ENCODE measurements at regions not wholly inside any gene's neighbourhood (a gene's known extent, or its start where the extent isn't known, plus 50 kb on each side); places are given as distances from the start of the nearest gene placed in this dataset.
A peak's percentile ranks its signal among the peaks of the same experiment; 100 is the strongest.

DNA sequence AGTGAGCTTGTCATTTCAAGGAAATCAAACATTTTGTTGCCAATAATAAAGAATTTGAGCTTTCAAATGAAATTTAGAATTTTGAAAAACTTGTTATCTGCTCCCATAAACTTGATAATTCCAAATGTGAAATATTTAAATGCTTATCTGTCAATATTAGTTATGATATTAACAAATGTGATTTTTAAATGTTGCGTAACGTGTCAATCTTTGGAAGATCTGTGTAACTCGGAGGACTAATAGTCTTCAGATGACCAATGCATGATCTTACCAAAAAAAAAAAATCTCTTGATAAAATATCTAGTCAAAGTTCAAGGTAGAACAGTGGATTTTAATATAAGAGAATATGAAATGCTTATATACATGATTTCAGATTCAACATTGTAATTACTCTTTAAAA, 274.5 kb upstream of the HSF2 start:
- TF ChIP-seq, protein P1, sequence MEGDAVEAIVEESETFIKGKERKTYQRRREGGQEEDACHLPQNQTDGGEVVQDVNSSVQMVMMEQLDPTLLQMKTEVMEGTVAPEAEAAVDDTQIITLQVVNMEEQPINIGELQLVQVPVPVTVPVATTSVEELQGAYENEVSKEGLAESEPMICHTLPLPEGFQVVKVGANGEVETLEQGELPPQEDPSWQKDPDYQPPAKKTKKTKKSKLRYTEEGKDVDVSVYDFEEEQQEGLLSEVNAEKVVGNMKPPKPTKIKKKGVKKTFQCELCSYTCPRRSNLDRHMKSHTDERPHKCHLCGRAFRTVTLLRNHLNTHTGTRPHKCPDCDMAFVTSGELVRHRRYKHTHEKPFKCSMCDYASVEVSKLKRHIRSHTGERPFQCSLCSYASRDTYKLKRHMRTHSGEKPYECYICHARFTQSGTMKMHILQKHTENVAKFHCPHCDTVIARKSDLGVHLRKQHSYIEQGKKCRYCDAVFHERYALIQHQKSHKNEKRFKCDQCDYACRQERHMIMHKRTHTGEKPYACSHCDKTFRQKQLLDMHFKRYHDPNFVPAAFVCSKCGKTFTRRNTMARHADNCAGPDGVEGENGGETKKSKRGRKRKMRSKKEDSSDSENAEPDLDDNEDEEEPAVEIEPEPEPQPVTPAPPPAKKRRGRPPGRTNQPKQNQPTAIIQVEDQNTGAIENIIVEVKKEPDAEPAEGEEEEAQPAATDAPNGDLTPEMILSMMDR (IDR thresholded peaks at IDR 0.05) = no peak
- H3K4me1 ChIP-seq = no peaks in the 10 kb centered on the region
- DNase-seq (ENCODE audit: low spot score) = no peak
- H3K4me3 ChIP-seq = no peak overlapping the region
- no peaks in the 10 kb centered on the region for H3K27me3 ChIP-seq
- H3K27ac ChIP-seq = peak overlapping the region in 1 of 2 donors; percentile 85
- H3K9me3 ChIP-seq = no peaks in the 10 kb centered on the region
- no peaks in the 10 kb centered on the region for H3K36me3 ChIP-seq

DNA sequence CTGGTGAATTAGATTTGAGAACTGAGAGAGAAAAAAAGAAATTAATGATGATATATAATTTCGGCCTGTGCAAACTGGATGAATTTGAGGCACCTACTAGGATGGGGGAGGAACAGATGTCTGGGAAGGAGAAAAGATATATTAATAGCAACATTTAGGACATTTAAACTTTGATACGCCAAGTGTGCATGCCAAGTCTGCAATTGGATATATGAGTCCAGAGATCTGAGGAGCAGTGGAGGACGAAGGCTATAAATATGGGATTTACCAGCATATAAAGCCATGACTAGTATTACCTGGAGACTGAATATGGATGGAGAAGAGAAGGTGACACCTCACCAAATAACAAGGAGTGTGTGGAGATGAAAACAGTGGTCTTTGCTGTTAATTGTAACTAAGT, 272.6 kb upstream of the HSF2 start:
- no peak for DNase-seq (ENCODE audit: low spot score)
- Histone ChIP-seq H3K27ac (peak overlapping the region; percentile 72 to 85), H3K4me1 (no peaks in the 10 kb centered on the region), H3K9me3 (no peaks in the 10 kb centered on the region), H3K27me3 (no peaks in the 10 kb centered on the region), H3K36me3 (no peaks in the 10 kb centered on the region), H3K4me3 (peak overlapping the region; percentile 11 to 27)
- TF ChIP-seq, protein P1 (IDR thresholded peaks at IDR 0.05) = no peak

DNA sequence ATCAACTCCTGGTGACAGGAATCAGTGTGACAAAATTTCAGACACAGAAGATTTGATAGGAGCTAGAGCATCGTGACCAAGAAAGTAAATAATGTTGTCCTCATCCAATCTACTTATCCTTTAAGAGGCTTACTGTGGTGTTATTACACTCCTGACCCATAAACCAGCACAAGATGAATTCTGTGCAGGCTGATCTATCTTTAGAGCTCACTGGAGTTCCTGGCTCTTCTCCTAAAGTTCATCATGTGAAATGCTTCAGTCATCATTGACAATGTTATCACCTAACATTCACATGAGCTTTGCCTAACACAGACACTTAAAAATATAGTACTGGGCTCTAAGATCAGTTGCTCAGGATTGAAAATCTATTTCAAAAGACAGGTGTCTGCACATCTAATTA, 271.0 kb upstream of the HSF2 start:
- Histone ChIP-seq H3K27me3 (no peaks in the 10 kb centered on the region), H3K27ac (peak overlapping the region; percentile 72 to 85), H3K4me1 (no peaks in the 10 kb centered on the region), H3K36me3 (no peaks in the 10 kb centered on the region), H3K9me3 (no peaks in the 10 kb centered on the region), H3K4me3 (no peak overlapping the region)
- DNase-seq (ENCODE audit: low spot score) = no peak
- TF ChIP-seq, protein P1 (IDR thresholded peaks at IDR 0.05) = no peak

DNA sequence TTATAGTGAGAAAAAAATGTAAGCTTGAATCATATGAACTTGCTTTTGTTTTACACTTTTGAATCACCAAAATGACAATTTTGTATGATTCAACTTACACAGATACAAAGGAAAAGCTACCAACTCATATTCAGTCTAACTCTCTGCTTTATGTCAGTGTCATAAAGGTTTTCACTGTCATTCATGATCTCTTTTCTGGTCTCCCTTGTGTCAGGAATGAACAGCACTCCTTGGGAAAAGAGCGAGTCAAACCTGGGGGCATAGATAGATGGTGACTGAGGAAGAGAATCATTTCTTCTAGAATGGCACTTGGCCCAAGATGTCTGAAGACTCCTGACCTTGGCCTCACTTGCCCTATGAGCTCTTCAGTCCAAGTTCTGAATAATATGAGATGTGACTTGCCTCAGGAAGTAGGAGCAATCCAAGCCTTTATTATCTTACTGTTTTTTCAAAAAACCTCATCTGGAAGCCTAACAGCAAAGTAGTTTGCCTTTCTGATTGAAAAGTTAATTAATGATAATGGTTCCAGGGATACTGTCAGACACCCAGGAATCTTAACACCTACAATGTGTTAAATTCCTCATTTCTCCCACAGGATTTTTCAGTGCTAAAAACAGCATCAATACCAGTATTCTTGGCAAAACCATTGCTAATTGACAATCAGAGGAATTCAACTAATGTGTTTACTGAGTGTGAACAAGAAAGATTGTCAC, 270.0 kb upstream of the HSF2 start:
- no peaks in the 10 kb centered on the region for H3K27me3 ChIP-seq
- H3K36me3 ChIP-seq = no peaks in the 10 kb centered on the region
- H3K4me1 ChIP-seq = no peaks in the 10 kb centered on the region
- H3K4me3 ChIP-seq = no peak overlapping the region
- no peak for DNase-seq (ENCODE audit: low spot score)
- TF ChIP-seq, protein P1 (IDR thresholded peaks at IDR 0.05) = no peak
- peak overlapping the region; percentile 72 to 85 for H3K27ac ChIP-seq
- no peaks in the 10 kb centered on the region for H3K9me3 ChIP-seq

DNA sequence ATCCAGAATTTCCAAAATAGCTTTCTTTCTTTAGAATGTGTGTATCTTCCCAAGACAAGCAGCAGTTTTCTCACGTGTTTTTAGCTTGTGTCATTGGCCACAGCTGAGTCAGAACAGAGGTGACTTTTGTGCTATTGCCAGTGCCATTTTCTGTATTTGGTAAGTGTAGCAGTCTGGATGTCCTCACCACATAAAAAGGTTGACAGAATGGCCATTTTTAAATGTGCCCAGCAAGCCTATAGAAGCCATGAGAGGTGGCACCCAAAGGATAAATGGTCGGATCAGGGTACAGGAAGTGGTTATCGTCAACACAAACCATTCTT, 269.5 kb upstream of the HSF2 start:
- Histone ChIP-seq H3K27me3 (no peaks in the 10 kb centered on the region), H3K9me3 (no peaks in the 10 kb centered on the region), H3K36me3 (no peaks in the 10 kb centered on the region), H3K4me3 (no peak overlapping the region), H3K4me1 (no peaks in the 10 kb centered on the region), H3K27ac (peak overlapping the region; percentile 72 to 85)
- no peak for DNase-seq (ENCODE audit: low spot score)
- TF ChIP-seq, protein P1 (IDR thresholded peaks at IDR 0.05) = no peak

DNA sequence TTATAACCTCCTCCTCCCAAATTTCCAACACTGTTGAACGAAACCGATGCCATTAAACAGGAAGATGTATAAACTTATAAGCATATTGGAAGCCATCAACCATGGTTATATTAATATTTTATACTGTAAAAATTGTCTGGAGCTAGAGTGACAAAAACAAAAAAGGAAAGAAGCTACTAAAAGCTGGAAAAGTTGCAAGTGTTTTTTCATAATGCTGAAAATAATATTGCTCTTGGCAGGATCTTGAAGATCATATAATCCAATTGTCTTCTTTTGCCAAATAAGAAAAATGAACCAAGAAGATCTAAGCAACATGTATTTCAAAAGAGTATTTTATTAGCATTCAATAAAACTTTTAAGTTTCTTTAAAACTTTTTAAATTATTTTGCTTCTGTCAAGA, 268.9 kb upstream of the HSF2 start:
- Histone ChIP-seq H3K27me3 (no peaks in the 10 kb centered on the region), H3K4me1 (no peaks in the 10 kb centered on the region), H3K9me3 (no peaks in the 10 kb centered on the region), H3K27ac (peak overlapping the region; percentile 72 to 85), H3K4me3 (no peak overlapping the region), H3K36me3 (no peaks in the 10 kb centered on the region)
- no peak for DNase-seq (ENCODE audit: low spot score)
- TF ChIP-seq, protein P1 (IDR thresholded peaks at IDR 0.05) = no peak
